Mucosa of descending colon (tissue), 3 donors: ENCODE measurements at regions not wholly inside any gene's neighbourhood (a gene's known extent, or its start where the extent isn't known, plus 50 kb on each side); places are given as distances from the start of the nearest gene placed in this dataset.

ENCODE experiments used
- ATAC-seq: fragments of 200-7000 bp; cut with Tn5 transposase; one replicate; pipeline ENCODE4 v1.9.1; 2020; ENCODE audit warnings: mild to moderate bottlenecking, moderate library complexity
- DNase-seq, 3 donors: peaks; one replicate each; pipeline ENCODE4 v3.0.0-alpha.2; 2020
- H3K36me3 ChIP-seq: fragments of 200-600 bp; one replicate; pipeline ENCODE4 v1.8.0; 2021; ENCODE audit warnings: low read depth, mild to moderate bottlenecking
- H3K4me1 ChIP-seq: fragments of 200-600 bp; one replicate; pipeline ENCODE4 v1.8.0; 2021; ENCODE audit warnings: low read depth, mild to moderate bottlenecking
- H3K4me3 ChIP-seq: fragments of 200-600 bp; one replicate; pipeline ENCODE4 v1.8.0; 2021; ENCODE audit warnings: mild to moderate bottlenecking
- H3K9me3 ChIP-seq: fragments of 200-600 bp; one replicate; pipeline ENCODE4 v1.8.0; 2021; ENCODE audit warnings: mild to moderate bottlenecking
- CTCF ChIP-seq: fragments of 200-600 bp; IDR thresholded peaks from one replicate; pipeline ENCODE4 v1.8.0; 2022; ENCODE audit warnings: antibody characterized with exemption, mild to moderate bottlenecking
- intact Hi-C, 2 donors: fragments of 100-400 bp; cut with DNase I in 1 of 2; cut with micrococcal nuclease in 1 of 2; formaldehyde crosslinking; loops; one replicate each; pipeline versions ENCODE4 v1.11.0 to v1.11.1; 2022; cut with DNase I, micrococcal nuclease
- donor health status: DM: no; HTN: no; CAD: no; lungs with moderate emphysema.
- donor health status: DM: no; HTN: no; CAD: no.
- donor health status: DM: no; HTN: yes; CAD: no.

GRCh38 chr11:22079133-22079872 is 113.6 kb upstream of the ANO5 start:
- Histone ChIP-seq H3K9me3 (peaks cover 14% of the 10 kb centered on the region), H3K36me3 (no peaks in the 10 kb centered on the region), H3K4me3 (no peak overlapping the region), H3K4me1 (no peaks in the 10 kb centered on the region)
- ATAC-seq (no peak), DNase-seq (no peak)
- intact Hi-C loops, result no loop called here
- TF ChIP-seq CTCF, result no peak

- no peaks in the 10 kb centered on the region for H3K36me3 ChIP-seq
- intact Hi-C loops, result no loop called here
- peaks cover 26% of the 10 kb centered on the region for H3K9me3 ChIP-seq
- TF ChIP-seq CTCF, result no peak
- no peak for ATAC-seq
- H3K4me1 ChIP-seq, result no peaks in the 10 kb centered on the region
- no peak overlapping the region for H3K4me3 ChIP-seq
- DNase-seq, result no peak
Measured at GRCh38 chr11:22082178-22082577, 110.7 kb upstream of the ANO5 start.

- H3K36me3 ChIP-seq, result no peaks in the 10 kb centered on the region
- peaks cover 28% of the 10 kb centered on the region for H3K9me3 ChIP-seq
- DNase-seq (no peak), ATAC-seq (no peak)
- H3K4me3 ChIP-seq, result no peak overlapping the region
- no peaks in the 10 kb centered on the region for H3K4me1 ChIP-seq
- TF ChIP-seq CTCF, result no peak
- intact Hi-C loops, result no loop called here
Measured at GRCh38 chr11:22082788-22083187, 110.1 kb upstream of the ANO5 start.

GRCh38 chr11:22084056-22084455 is 108.8 kb upstream of the ANO5 start:
- no peak for DNase-seq
- Histone ChIP-seq H3K9me3 (peaks cover 30% of the 10 kb centered on the region), H3K4me3 (no peak overlapping the region), H3K36me3 (no peaks in the 10 kb centered on the region), H3K4me1 (no peaks in the 10 kb centered on the region)
- no peak for ATAC-seq
- no peak for TF ChIP-seq CTCF
- intact Hi-C loops, result no loop called here

- TF ChIP-seq CTCF, result no peak
- H3K4me3 ChIP-seq, result no peak overlapping the region
- ATAC-seq (no peak), DNase-seq (no peak)
- H3K36me3 ChIP-seq, result no peaks in the 10 kb centered on the region
- intact Hi-C loops, result no loop called here
- no peaks in the 10 kb centered on the region for H3K4me1 ChIP-seq
- H3K9me3 ChIP-seq, result peaks cover 26% of the 10 kb centered on the region
Measured at GRCh38 chr11:22084564-22084963, 108.3 kb upstream of the ANO5 start.

- no peak for DNase-seq
- intact Hi-C loops, result no loop called here
- Histone ChIP-seq H3K36me3 (no peaks in the 10 kb centered on the region), H3K4me1 (no peaks in the 10 kb centered on the region), H3K9me3 (peaks cover 24% of the 10 kb centered on the region), H3K4me3 (no peak overlapping the region)
- TF ChIP-seq CTCF, result no peak
- no peak for ATAC-seq
Measured at GRCh38 chr11:22089609-22090008, 103.3 kb upstream of the ANO5 start.
